Neural cell (in vitro differentiated cells): ENCODE measurements at regions not wholly inside any gene's neighbourhood (a gene's known extent, or its start where the extent isn't known, plus 50 kb on each side); places are given as distances from the start of the nearest gene placed in this dataset.

ENCODE experiments used
- H2AFZ ChIP-seq: fragments of 200-600, 300-800 bp; sonication (generic), shearing (Covaris generic); 2 replicates; pipeline ENCODE4 v1.6.0; 2014; ENCODE audit warnings: low read depth, mild to moderate bottlenecking, antibody characterized with exemption, low read length, moderate library complexity
- H3F3A ChIP-seq: fragments of 200-600 bp; shearing (Covaris generic); 2 replicates; pipeline ENCODE4 v1.6.1; 2016; ENCODE audit warnings: mild to moderate bottlenecking, moderate library complexity, mixed read lengths, antibody characterized with exemption, low read length; ENCODE audit not compliant: insufficient read depth, poor library complexity, severe bottlenecking
- H3K27ac ChIP-seq: fragments of 200-600, 300-800 bp; sonication (generic), shearing (Covaris generic); 2 replicates; pipeline ENCODE4 v1.5.1; 2014; ENCODE audit warnings: mild to moderate bottlenecking, low read length, moderate library complexity
- H3K27me3 ChIP-seq: fragments of 300-800, 200-600 bp; sonication (generic), shearing (Covaris generic); 2 replicates; pipeline ENCODE4 v1.6.0; 2014; ENCODE audit warnings: mild to moderate bottlenecking, low read depth, low read length, moderate library complexity; ENCODE audit not compliant: insufficient read depth
- H3K36me3 ChIP-seq: fragments of 300-800, 200-600 bp; sonication (generic), shearing (Covaris generic); 2 replicates; pipeline ENCODE4 v1.5.1; 2014; ENCODE audit warnings: mild to moderate bottlenecking, antibody characterized with exemption, low read length, moderate library complexity; ENCODE audit not compliant: insufficient read depth
- H3K4me2 ChIP-seq: fragments of 300-800, 200-600 bp; sonication (generic), shearing (Covaris generic); 2 replicates; pipeline ENCODE4 v1.6.0; 2014; ENCODE audit warnings: mild to moderate bottlenecking, low read length
- H3K4me3 ChIP-seq: fragments of 300-800, 200-600 bp; sonication (generic), shearing (Covaris generic); 2 replicates; pipeline ENCODE4 v1.5.1; 2014; ENCODE audit warnings: mild to moderate bottlenecking, low read length, moderate library complexity
- H3K79me2 ChIP-seq: fragments of 200-600 bp; shearing (Covaris generic); replicated peaks from 2 replicates; pipeline ENCODE4 v1.6.0; 2014; ENCODE audit warnings: mild to moderate bottlenecking, low read length, moderate library complexity; ENCODE audit not compliant: insufficient read depth
- H3K9ac ChIP-seq: fragments of 300-800, 200-600 bp; sonication (generic), shearing (Covaris generic); 2 replicates; pipeline ENCODE4 v1.6.1; 2016; ENCODE audit warnings: mild to moderate bottlenecking, low read length, mixed read lengths
- H3K9me2 ChIP-seq: fragments of 200-600 bp; shearing (Covaris generic); 2 replicates; pipeline ENCODE4 v1.6.1; 2016; ENCODE audit warnings: mild to moderate bottlenecking, low read length, mixed read lengths; ENCODE audit not compliant: insufficient read depth
- H3K9me3 ChIP-seq: fragments of 200-600, 300-800 bp; sonication (generic), shearing (Covaris generic); 2 replicates; pipeline ENCODE4 v1.6.1; 2016; ENCODE audit warnings: mild to moderate bottlenecking, mixed run types, low read length, moderate library complexity, mixed read lengths
- H4K20me1 ChIP-seq: fragments of 200-600 bp; shearing (Covaris generic); 2 replicates; pipeline ENCODE4 v1.6.1; 2016; ENCODE audit warnings: mild to moderate bottlenecking, mixed run types; ENCODE audit not compliant: insufficient read depth
- EP300 ChIP-seq: fragments of 450-650 bp; conservative IDR thresholded peaks from 2 replicates; pipeline ENCODE4 v1.6.1; 2014; ENCODE audit warnings: antibody characterized with exemption, mild to moderate bottlenecking, moderate library complexity; ENCODE audit not compliant: poor library complexity, severe bottlenecking
- EZH2 ChIP-seq: fragments of 200-600, 300-800 bp; shearing (Covaris generic), sonication (generic); IDR thresholded peaks from 2 replicates; pipeline ENCODE4 v1.6.1; 2014; ENCODE audit warnings: antibody characterized with exemption, low read length, borderline replicate concordance, mild to moderate bottlenecking; ENCODE audit not compliant: insufficient read depth, poor library complexity, severe bottlenecking
- MXI1 ChIP-seq: fragments of 450-650 bp; conservative IDR thresholded peaks from 2 replicates; pipeline ENCODE4 v1.6.1; 2014; ENCODE audit warnings: antibody characterized with exemption, mild to moderate bottlenecking; ENCODE audit not compliant: poor library complexity, severe bottlenecking
- POLR2AphosphoS5 ChIP-seq: IDR thresholded peaks from 2 replicates; pipeline ENCODE4 v1.6.1; 2012
- RAD21 ChIP-seq: fragments of 450-650 bp; conservative IDR thresholded peaks from 2 replicates; pipeline ENCODE4 v1.6.1; 2014; ENCODE audit warnings: antibody characterized with exemption, mild to moderate bottlenecking, moderate library complexity
- SMC3 ChIP-seq: fragments of 450-650 bp; conservative IDR thresholded peaks from 2 replicates; pipeline ENCODE4 v1.6.1; 2014; ENCODE audit warnings: antibody characterized with exemption, mild to moderate bottlenecking, moderate library complexity; ENCODE audit not compliant: poor library complexity
- TAF1 ChIP-seq: IDR thresholded peaks from 2 replicates; pipeline ENCODE4 v1.6.1; 2012; ENCODE audit warnings: low read depth
- TF ChIP-seq, protein P1 (sequence below): fragments of 450-650 bp; IDR thresholded peaks from 2 replicates; pipeline ENCODE4 v1.5.1; 2014; ENCODE audit warnings: antibody characterized with exemption, mild to moderate bottlenecking, moderate library complexity; ENCODE audit not compliant: poor library complexity, severe bottlenecking
- TF ChIP-seq, protein P2 (sequence below): IDR thresholded peaks from 2 replicates; pipeline ENCODE4 v1.6.1; 2012; ENCODE audit warnings: borderline replicate concordance

GRCh38 chr10:85524001-85524666, 842.5 kb downstream of the GRID1 start:
- TF ChIP-seq MXI1 = no peak
- TF ChIP-seq EZH2 = no peak
- TF ChIP-seq, protein P1, sequence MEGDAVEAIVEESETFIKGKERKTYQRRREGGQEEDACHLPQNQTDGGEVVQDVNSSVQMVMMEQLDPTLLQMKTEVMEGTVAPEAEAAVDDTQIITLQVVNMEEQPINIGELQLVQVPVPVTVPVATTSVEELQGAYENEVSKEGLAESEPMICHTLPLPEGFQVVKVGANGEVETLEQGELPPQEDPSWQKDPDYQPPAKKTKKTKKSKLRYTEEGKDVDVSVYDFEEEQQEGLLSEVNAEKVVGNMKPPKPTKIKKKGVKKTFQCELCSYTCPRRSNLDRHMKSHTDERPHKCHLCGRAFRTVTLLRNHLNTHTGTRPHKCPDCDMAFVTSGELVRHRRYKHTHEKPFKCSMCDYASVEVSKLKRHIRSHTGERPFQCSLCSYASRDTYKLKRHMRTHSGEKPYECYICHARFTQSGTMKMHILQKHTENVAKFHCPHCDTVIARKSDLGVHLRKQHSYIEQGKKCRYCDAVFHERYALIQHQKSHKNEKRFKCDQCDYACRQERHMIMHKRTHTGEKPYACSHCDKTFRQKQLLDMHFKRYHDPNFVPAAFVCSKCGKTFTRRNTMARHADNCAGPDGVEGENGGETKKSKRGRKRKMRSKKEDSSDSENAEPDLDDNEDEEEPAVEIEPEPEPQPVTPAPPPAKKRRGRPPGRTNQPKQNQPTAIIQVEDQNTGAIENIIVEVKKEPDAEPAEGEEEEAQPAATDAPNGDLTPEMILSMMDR = no peak
- no peak for TF ChIP-seq POLR2AphosphoS5
- no peak for TF ChIP-seq EP300
- TF ChIP-seq SMC3 = no peak
- TF ChIP-seq, protein P2, sequence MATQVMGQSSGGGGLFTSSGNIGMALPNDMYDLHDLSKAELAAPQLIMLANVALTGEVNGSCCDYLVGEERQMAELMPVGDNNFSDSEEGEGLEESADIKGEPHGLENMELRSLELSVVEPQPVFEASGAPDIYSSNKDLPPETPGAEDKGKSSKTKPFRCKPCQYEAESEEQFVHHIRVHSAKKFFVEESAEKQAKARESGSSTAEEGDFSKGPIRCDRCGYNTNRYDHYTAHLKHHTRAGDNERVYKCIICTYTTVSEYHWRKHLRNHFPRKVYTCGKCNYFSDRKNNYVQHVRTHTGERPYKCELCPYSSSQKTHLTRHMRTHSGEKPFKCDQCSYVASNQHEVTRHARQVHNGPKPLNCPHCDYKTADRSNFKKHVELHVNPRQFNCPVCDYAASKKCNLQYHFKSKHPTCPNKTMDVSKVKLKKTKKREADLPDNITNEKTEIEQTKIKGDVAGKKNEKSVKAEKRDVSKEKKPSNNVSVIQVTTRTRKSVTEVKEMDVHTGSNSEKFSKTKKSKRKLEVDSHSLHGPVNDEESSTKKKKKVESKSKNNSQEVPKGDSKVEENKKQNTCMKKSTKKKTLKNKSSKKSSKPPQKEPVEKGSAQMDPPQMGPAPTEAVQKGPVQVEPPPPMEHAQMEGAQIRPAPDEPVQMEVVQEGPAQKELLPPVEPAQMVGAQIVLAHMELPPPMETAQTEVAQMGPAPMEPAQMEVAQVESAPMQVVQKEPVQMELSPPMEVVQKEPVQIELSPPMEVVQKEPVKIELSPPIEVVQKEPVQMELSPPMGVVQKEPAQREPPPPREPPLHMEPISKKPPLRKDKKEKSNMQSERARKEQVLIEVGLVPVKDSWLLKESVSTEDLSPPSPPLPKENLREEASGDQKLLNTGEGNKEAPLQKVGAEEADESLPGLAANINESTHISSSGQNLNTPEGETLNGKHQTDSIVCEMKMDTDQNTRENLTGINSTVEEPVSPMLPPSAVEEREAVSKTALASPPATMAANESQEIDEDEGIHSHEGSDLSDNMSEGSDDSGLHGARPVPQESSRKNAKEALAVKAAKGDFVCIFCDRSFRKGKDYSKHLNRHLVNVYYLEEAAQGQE = no peak
- TF ChIP-seq TAF1 = no peak
- TF ChIP-seq RAD21 = no peak
- no peak overlapping the region for H2AFZ ChIP-seq
- H4K20me1 ChIP-seq = no peaks in the 10 kb centered on the region
- no peaks in the 10 kb centered on the region for H3F3A ChIP-seq
- no peak overlapping the region for H3K4me2 ChIP-seq
- no peak overlapping the region for H3K27ac ChIP-seq
- no peaks in the 10 kb centered on the region for H3K36me3 ChIP-seq
- no peaks in the 10 kb centered on the region for H3K27me3 ChIP-seq
- no peak overlapping the region for H3K4me3 ChIP-seq
- no peaks in the 10 kb centered on the region for H3K9me3 ChIP-seq
- no peak overlapping the region for H3K9ac ChIP-seq
- H3K9me2 ChIP-seq = no peaks in the 10 kb centered on the region
- H3K79me2 ChIP-seq = no peaks in the 10 kb centered on the region

- TF ChIP-seq EP300 = no peak
- TF ChIP-seq SMC3 = no peak
- TF ChIP-seq RAD21 = no peak
- TF ChIP-seq POLR2AphosphoS5 = no peak
- TF ChIP-seq, protein P1 = no peak
- no peak for TF ChIP-seq EZH2
- TF ChIP-seq MXI1 = no peak
- no peak for TF ChIP-seq TAF1
- TF ChIP-seq, protein P2 = no peak
- no peaks in the 10 kb centered on the region for H4K20me1 ChIP-seq
- H2AFZ ChIP-seq = no peak overlapping the region
- H3K9me3 ChIP-seq = no peaks in the 10 kb centered on the region
- no peaks in the 10 kb centered on the region for H3K79me2 ChIP-seq
- no peak overlapping the region for H3K4me3 ChIP-seq
- H3K9me2 ChIP-seq = no peaks in the 10 kb centered on the region
- H3K4me2 ChIP-seq = no peak overlapping the region
- H3K36me3 ChIP-seq = no peaks in the 10 kb centered on the region
- no peaks in the 10 kb centered on the region for H3K27me3 ChIP-seq
- no peak overlapping the region for H3K27ac ChIP-seq
- H3F3A ChIP-seq = no peaks in the 10 kb centered on the region
- no peak overlapping the region for H3K9ac ChIP-seq
Measured at GRCh38 chr10:85527616-85528317, 838.8 kb downstream of the GRID1 start.
